ENCODE measurements at regions not wholly inside any gene's neighbourhood (a gene's known extent, or its start where the extent isn't known, plus 50 kb on each side); places are given as distances from the start of the nearest gene placed in this dataset.

DNA sequence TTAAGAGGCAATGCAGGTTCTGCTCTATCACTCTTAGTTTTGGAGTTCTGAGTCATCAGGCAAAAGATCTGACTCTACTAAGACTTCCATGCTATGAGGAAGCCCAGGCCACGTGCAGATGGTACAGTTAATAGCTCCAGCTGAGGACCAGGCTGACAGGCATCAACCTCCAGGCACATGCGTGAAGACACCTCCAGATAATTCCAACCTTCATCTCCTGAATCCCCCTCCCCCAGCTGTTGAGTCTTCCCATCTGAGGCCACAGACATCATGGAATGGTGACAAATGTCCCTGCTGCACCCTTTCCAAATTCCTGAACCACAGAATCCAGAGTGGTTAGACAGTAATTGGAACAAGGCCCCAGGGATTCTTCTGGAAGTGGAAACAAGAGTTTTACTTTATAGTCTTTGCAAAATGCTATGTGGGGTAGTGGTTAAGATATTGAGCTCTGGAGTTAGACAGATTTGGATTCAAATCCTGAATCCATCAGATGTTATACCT lies 183.8 kb downstream of the KLF5 start:
- TF ChIP-seq, protein P1, sequence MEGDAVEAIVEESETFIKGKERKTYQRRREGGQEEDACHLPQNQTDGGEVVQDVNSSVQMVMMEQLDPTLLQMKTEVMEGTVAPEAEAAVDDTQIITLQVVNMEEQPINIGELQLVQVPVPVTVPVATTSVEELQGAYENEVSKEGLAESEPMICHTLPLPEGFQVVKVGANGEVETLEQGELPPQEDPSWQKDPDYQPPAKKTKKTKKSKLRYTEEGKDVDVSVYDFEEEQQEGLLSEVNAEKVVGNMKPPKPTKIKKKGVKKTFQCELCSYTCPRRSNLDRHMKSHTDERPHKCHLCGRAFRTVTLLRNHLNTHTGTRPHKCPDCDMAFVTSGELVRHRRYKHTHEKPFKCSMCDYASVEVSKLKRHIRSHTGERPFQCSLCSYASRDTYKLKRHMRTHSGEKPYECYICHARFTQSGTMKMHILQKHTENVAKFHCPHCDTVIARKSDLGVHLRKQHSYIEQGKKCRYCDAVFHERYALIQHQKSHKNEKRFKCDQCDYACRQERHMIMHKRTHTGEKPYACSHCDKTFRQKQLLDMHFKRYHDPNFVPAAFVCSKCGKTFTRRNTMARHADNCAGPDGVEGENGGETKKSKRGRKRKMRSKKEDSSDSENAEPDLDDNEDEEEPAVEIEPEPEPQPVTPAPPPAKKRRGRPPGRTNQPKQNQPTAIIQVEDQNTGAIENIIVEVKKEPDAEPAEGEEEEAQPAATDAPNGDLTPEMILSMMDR (IDR thresholded peaks at IDR 0.05) = no peak
- TF ChIP-seq POLR2A (IDR thresholded peaks at IDR 0.05) = no peak
- DNase-seq = no peak
- Histone ChIP-seq H3K27ac (no peak overlapping the region), H3K4me1 (replicated peaks in 1 of 2) (no peaks in the 10 kb centered on the region), H3K27me3 (no peaks in the 10 kb centered on the region), H3K9me3 (replicated peaks in 1 of 3) (no peaks in the 10 kb centered on the region), H3K36me3 (replicated peaks in 1 of 2) (no peaks in the 10 kb centered on the region), H3K4me3 (no peak overlapping the region)
- WGBS, 4 donors = 72 to 100% (median 80%) methylated on average over 1 to 2 of the region's 2 CpGs
- intact Hi-C loops (cut with DNase I) = no loop called here

DNA sequence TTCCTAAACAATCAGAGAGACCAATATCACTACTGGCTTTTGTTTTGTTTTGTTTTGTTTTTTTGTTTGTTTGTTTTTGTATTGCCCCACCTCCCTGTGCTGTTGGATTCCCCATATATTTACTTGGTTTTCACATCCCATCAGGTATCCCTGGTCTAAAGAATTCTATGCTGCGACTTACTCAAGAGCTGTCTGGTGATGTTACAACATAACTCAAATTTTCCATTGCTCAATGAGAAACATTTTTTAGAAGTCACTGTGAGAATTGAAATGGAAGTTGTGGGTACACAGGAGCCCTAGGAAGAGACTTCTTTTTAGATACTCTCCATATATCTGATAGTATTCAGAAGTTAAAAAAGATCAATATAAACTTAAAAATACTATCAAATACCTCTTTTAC lies 181.4 kb downstream of the KLF5 start:
- H3K27me3 ChIP-seq = no peaks in the 10 kb centered on the region
- no peaks in the 10 kb centered on the region for H3K36me3 ChIP-seq (replicated peaks in 1 of 2)
- no peaks in the 10 kb centered on the region for H3K9me3 ChIP-seq (replicated peaks in 1 of 3)
- intact Hi-C loops (cut with DNase I) = no loop called here
- H3K4me1 ChIP-seq (replicated peaks in 1 of 2) = no peaks in the 10 kb centered on the region
- TF ChIP-seq, protein P1 (IDR thresholded peaks at IDR 0.05) = no peak
- TF ChIP-seq POLR2A (IDR thresholded peaks at IDR 0.05) = no peak
- DNase-seq = no peak
- no peak overlapping the region for H3K27ac ChIP-seq
- H3K4me3 ChIP-seq = no peak overlapping the region
- 66 to 96% (median 77%) methylated on average over 1 of the region's 1 CpG for WGBS, 4 donors

DNA sequence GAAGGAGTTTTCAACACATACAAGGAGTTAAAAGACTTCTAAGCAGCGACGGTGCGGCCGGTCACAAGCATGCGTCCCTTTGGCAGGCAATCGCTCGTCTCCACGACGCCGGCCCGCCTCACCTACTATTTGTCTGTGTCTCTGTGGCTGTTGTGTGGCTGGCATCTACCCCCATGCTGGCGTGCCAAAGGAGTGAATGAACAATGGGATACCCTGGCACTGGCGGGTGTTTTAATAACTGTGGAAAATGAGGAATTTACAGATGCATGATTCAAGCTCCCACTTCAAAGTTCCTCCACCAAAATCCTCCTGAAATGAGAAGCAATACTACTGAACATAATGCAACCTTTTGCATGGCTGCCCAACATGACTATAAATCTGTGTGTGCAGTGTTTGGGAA lies 176.6 kb downstream of the KLF5 start:
- Histone ChIP-seq H3K4me3 (no peak overlapping the region), H3K9me3 (replicated peaks in 1 of 3) (no peaks in the 10 kb centered on the region), H3K27me3 (no peaks in the 10 kb centered on the region), H3K36me3 (replicated peaks in 1 of 2) (no peaks in the 10 kb centered on the region), H3K27ac (no peak overlapping the region), H3K4me1 (replicated peaks in 1 of 2) (no peaks in the 10 kb centered on the region)
- WGBS, 4 donors = 85 to 92% (median 89%) methylated on average over 12 to 13 of the region's 13 CpGs
- DNase-seq = no peak
- intact Hi-C loops (cut with DNase I) = no loop called here
- TF ChIP-seq, protein P1 (IDR thresholded peaks at IDR 0.05) = no peak
- TF ChIP-seq POLR2A (IDR thresholded peaks at IDR 0.05) = no peak

DNA sequence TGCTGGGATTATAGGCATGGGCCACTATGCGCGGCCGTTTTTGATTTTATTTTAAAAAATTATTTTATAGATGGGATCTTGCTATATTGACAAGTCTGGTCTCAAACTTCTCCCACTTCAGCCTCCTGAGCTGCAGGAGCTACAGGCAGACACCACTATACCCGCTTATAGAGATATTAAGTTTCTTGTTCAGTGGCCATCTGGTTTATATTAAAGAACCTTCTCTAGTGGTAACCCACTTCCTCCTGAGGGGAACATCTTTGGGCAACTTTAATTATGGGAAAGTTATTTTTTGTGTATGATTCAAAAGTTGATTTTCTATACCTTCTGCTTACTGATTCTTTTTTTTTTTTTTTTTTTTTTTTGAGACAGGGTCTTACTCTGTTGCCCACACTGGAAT lies 172.7 kb downstream of the KLF5 start:
- Histone ChIP-seq H3K36me3 (replicated peaks in 1 of 2) (no peaks in the 10 kb centered on the region), H3K9me3 (replicated peaks in 1 of 3) (no peaks in the 10 kb centered on the region), H3K27me3 (no peaks in the 10 kb centered on the region), H3K27ac (no peak overlapping the region), H3K4me3 (no peak overlapping the region), H3K4me1 (replicated peaks in 1 of 2) (no peaks in the 10 kb centered on the region)
- 71 to 85% (median 83%) methylated on average over 4 of the region's 4 CpGs for WGBS, 4 donors
- DNase-seq = no peak
- intact Hi-C loops (cut with DNase I) = no loop called here
- TF ChIP-seq POLR2A (IDR thresholded peaks at IDR 0.05) = no peak
- TF ChIP-seq, protein P1 (IDR thresholded peaks at IDR 0.05) = no peak
